H1 (cell line): ENCODE measurements at regions not wholly inside any gene's neighbourhood (a gene's known extent, or its start where the extent isn't known, plus 50 kb on each side); places are given as distances from the start of the nearest gene placed in this dataset.

Experiments used
- CTCF ChIA-PET: fragments of 300-600 bp; sonication (Branson Sonifier 250); formaldehyde crosslinking; loops from one replicate; lab custom pipeline; 2021; ENCODE audit not compliant: partially characterized antibody; lab: Charles Lee
- POLR2A ChIA-PET: fragments of 300-600 bp; sonication (Branson Sonifier 250); formaldehyde crosslinking; loops from one replicate; lab custom pipeline; 2021; ENCODE audit warnings: inconsistent platforms; ENCODE audit not compliant: partially characterized antibody; lab: Charles Lee
- DNase-seq, 2 experiments: peaks; one replicate each; pipeline versions ENCODE4 v3.0.0 to v3.0.0-alpha.2; 2010 to 2022; ENCODE audit warnings: low spot score in 2 of 2, low read depth in 1 of 2, mixed read lengths in 1 of 2
- FAIRE-seq: peaks from 2 replicates; lab custom pipeline; 2011; peaks lifted over from hg19 to GRCh38; lab: Jason Lieb, UNC
- H2AFZ ChIP-seq: 2 replicates; pipeline ENCODE4 v1.8.1; 2012; ENCODE audit warnings: low read length, inconsistent platforms
- H2AK5ac ChIP-seq: 2 replicates; pipeline ENCODE4 v1.6.1; 2013; ENCODE audit warnings: low read depth, low read length
- H2BK120ac ChIP-seq: replicated peaks from 2 replicates; pipeline ENCODE3; 2013; ENCODE audit warnings: low read depth, low read length, inconsistent platforms
- H2BK12ac ChIP-seq: 2 replicates; pipeline ENCODE4 v1.6.1; 2013; ENCODE audit warnings: low read depth, low read length
- H2BK15ac ChIP-seq: 2 replicates; pipeline ENCODE4 v1.6.1; 2013; ENCODE audit warnings: low read length
- H2BK20ac ChIP-seq: 2 replicates; pipeline ENCODE4 v1.6.1; 2013; ENCODE audit warnings: low read length
- H2BK5ac ChIP-seq: 2 replicates; pipeline ENCODE4 v1.6.1; 2013; ENCODE audit warnings: low read depth, low read length
- H3K14ac ChIP-seq: 2 replicates; pipeline ENCODE4 v1.6.1; 2013; ENCODE audit warnings: inconsistent platforms; ENCODE audit not compliant: insufficient read length
- H3K18ac ChIP-seq: 2 replicates; pipeline ENCODE4 v1.6.1; 2013; ENCODE audit warnings: low read length; ENCODE audit errors: extremely low read depth
- H3K23ac ChIP-seq: 2 replicates; pipeline ENCODE4 v1.6.1; 2013; ENCODE audit warnings: inconsistent platforms; ENCODE audit not compliant: insufficient read length
- H3K23me2 ChIP-seq: 2 replicates; pipeline ENCODE4 v1.6.1; 2013; ENCODE audit warnings: low read depth, low read length
- H3K27ac ChIP-seq: 2 replicates; pipeline ENCODE4 v1.6.1; 2011; ENCODE audit warnings: low read depth, low read length, inconsistent platforms
- H3K27me3 ChIP-seq, 4 experiments: replicated peaks in 1 of 4; 1 replicate in 1 of 4; 2 replicates in 3 of 4; pipeline versions ENCODE4 v1.6.1 to v1.8.1; 2011 to 2013; ENCODE audit warnings: low read length in 3 of 4, mild to moderate bottlenecking in 3 of 4, inconsistent platforms in 2 of 4, mixed read lengths in 2 of 4, moderate library complexity in 1 of 4; ENCODE audit not compliant: control insufficient read depth in 3 of 4, insufficient read depth in 3 of 4; ENCODE audit errors: extremely low read depth in 1 of 4
- H3K36me3 ChIP-seq, 4 experiments: 2 replicates each; pipeline versions ENCODE4 v1.6.1 to v1.8.1; 2011 to 2013; ENCODE audit warnings: mild to moderate bottlenecking in 4 of 4, low read length in 3 of 4, moderate library complexity in 2 of 4, control low read depth in 1 of 4, inconsistent platforms in 1 of 4; ENCODE audit not compliant: insufficient read depth in 4 of 4, control insufficient read depth in 2 of 4
- H3K4ac ChIP-seq: replicated peaks from 2 replicates; pipeline ENCODE3; 2013; ENCODE audit warnings: low read length, low read depth, mixed read lengths, inconsistent platforms; ENCODE audit not compliant: insufficient read length
- H3K4me1 ChIP-seq, 4 experiments: replicated peaks in 1 of 4; 1 replicate in 1 of 4; 2 replicates in 3 of 4; pipeline versions ENCODE4 v1.6.1 to v1.8.1; 2011 to 2013; ENCODE audit warnings: low read length in 3 of 4, inconsistent platforms in 2 of 4, mixed read lengths in 1 of 4; ENCODE audit not compliant: insufficient read depth in 4 of 4, control insufficient read depth in 3 of 4
- H3K4me2 ChIP-seq, 2 experiments: 2 replicates each; pipeline versions ENCODE4 v1.6.1 to v1.8.1; 2011 to 2013; ENCODE audit warnings: low read depth in 2 of 2, low read length in 2 of 2, control low read depth in 1 of 2, inconsistent platforms in 1 of 2, mild to moderate bottlenecking in 1 of 2; ENCODE audit not compliant: insufficient read depth in 1 of 2
- H3K4me3 ChIP-seq, 4 experiments: fragments of 200-600, 300-600 bp in 1 of 4; sonication (generic), shearing (Covaris generic), sonication (Bioruptor Twin) in 1 of 4; 2 replicates each; pipeline versions ENCODE4 v1.5.1 to v1.8.1; 2011 to 2016; ENCODE audit warnings: low read length in 4 of 4, low read depth in 3 of 4, control low read depth in 2 of 4, inconsistent platforms in 2 of 4, mild to moderate bottlenecking in 2 of 4, mixed read lengths in 1 of 4, moderate library complexity in 1 of 4; ENCODE audit not compliant: insufficient read depth in 2 of 4; ENCODE audit errors: extremely low read depth in 1 of 4
- H3K56ac ChIP-seq: replicated peaks from 2 replicates; pipeline ENCODE3; 2013; ENCODE audit warnings: low read depth, mild to moderate bottlenecking, mixed read lengths, low read length, inconsistent platforms; ENCODE audit not compliant: insufficient read length
- H3K79me1 ChIP-seq: 2 replicates; pipeline ENCODE4 v1.6.1; 2013; ENCODE audit warnings: low read depth, low read length, control low read depth
- H3K79me2 ChIP-seq, 2 experiments: 2 replicates each; pipeline versions ENCODE4 v1.6.1 to v1.8.1; 2012 to 2013; ENCODE audit warnings: low read length in 2 of 2, mild to moderate bottlenecking in 2 of 2, inconsistent platforms in 1 of 2; ENCODE audit not compliant: insufficient read depth in 2 of 2, control insufficient read depth in 1 of 2
- H3K9ac ChIP-seq, 4 experiments: replicated peaks in 1 of 4; 1 replicate in 1 of 4; 2 replicates in 3 of 4; pipeline versions ENCODE4 v1.6.1 to v1.8.1; 2011 to 2013; ENCODE audit warnings: low read depth in 3 of 4, low read length in 3 of 4, control low read depth in 2 of 4, mild to moderate bottlenecking in 2 of 4, moderate library complexity in 2 of 4, inconsistent platforms in 1 of 4; ENCODE audit errors: extremely low read depth in 1 of 4
- H3K9me3 ChIP-seq, 2 experiments: 2 replicates each; pipeline versions ENCODE4 v1.6.1 to v1.8.1; 2012 to 2013; ENCODE audit warnings: mild to moderate bottlenecking in 2 of 2, moderate library complexity in 2 of 2, control low read depth in 1 of 2, inconsistent platforms in 1 of 2, low read depth in 1 of 2, low read length in 1 of 2, mixed read lengths in 1 of 2; ENCODE audit not compliant: insufficient read depth in 2 of 2
- H4K20me1 ChIP-seq, 2 experiments: replicated peaks in 1 of 2; 2 replicates each; pipeline versions ENCODE3 to v1.8.1; 2011 to 2013; ENCODE audit warnings: inconsistent platforms in 2 of 2, low read length in 2 of 2, mild to moderate bottlenecking in 1 of 2; ENCODE audit not compliant: insufficient read depth in 2 of 2, control insufficient read depth in 1 of 2
- H4K5ac ChIP-seq: 2 replicates; pipeline ENCODE4 v1.6.1; 2013; ENCODE audit warnings: low read length, low read depth, mixed read lengths, inconsistent platforms; ENCODE audit not compliant: insufficient read length
- H4K8ac ChIP-seq: 2 replicates; pipeline ENCODE4 v1.8.0; 2013; ENCODE audit warnings: mild to moderate bottlenecking, moderate library complexity, low read length, inconsistent platforms; ENCODE audit not compliant: insufficient read depth; ENCODE audit errors: extremely low read depth
- H4K91ac ChIP-seq: replicated peaks from 2 replicates; pipeline ENCODE3; 2013; ENCODE audit warnings: low read length, mixed read lengths, inconsistent platforms; ENCODE audit not compliant: insufficient read length
- BCL11A ChIP-seq, 2 experiments: IDR thresholded peaks; one replicate each; pipeline ENCODE4 v1.6.1; 2011; ENCODE audit warnings: low read depth in 2 of 2, low read length in 2 of 2, mild to moderate bottlenecking in 2 of 2
- CBX5 ChIP-seq: fragments of 300-800, 300-1000 bp; sonication (generic); IDR thresholded peaks from 2 replicates; pipeline ENCODE4 v1.7.1; 2016; ENCODE audit warnings: antibody characterized with exemption, low read length, low read depth
- EGR1 ChIP-seq: IDR thresholded peaks from 2 replicates; pipeline ENCODE4 v1.6.1; 2011; ENCODE audit warnings: low read depth, low read length, borderline replicate concordance
- HDAC6 ChIP-seq: IDR thresholded peaks from one replicate; pipeline ENCODE4 v1.7.1; 2012; ENCODE audit warnings: low read depth, mild to moderate bottlenecking, inconsistent platforms, low read length, moderate library complexity
- JUN ChIP-seq: IDR thresholded peaks from 2 replicates; pipeline ENCODE4 v1.6.1; 2011; ENCODE audit warnings: low read depth, mild to moderate bottlenecking, improper control_type of control experiment, low read length
- NRF1 ChIP-seq: IDR thresholded peaks from 2 replicates; pipeline ENCODE4 v1.6.1; 2011; ENCODE audit warnings: mild to moderate bottlenecking, low read depth, low read length, improper control_type of control experiment
- POLR2A ChIP-seq, 2 experiments: IDR thresholded peaks; 1 replicate in 1 of 2; 2 replicates in 1 of 2; pipeline ENCODE4 v1.6.1; 2011; ENCODE audit warnings: low read depth in 2 of 2, low read length in 2 of 2, mild to moderate bottlenecking in 2 of 2; ENCODE audit errors: control extremely low read depth in 1 of 2
- POLR2AphosphoS5 ChIP-seq: IDR thresholded peaks from 2 replicates; pipeline ENCODE4 v1.6.1; 2011; ENCODE audit warnings: low read depth, low read length
- SRF ChIP-seq: IDR thresholded peaks from 2 replicates; pipeline ENCODE4 v1.6.1; 2011; ENCODE audit warnings: mild to moderate bottlenecking, low read depth, low read length, moderate library complexity
- TBP ChIP-seq: IDR thresholded peaks from 2 replicates; pipeline ENCODE4 v1.6.1; 2011; ENCODE audit warnings: low read depth, low read length, improper control_type of control experiment
- WGBS, 2 experiments: shearing (Covaris generic) in 1 of 2; methylation state at CpG; one replicate each; pipeline versions ENCODE4 v1.1.6 to v1.1.7; 2013 to 2015; ENCODE audit warnings: low lambda C conversion rate in 2 of 2, mixed read lengths in 2 of 2, inconsistent platforms in 1 of 2, low coverage in 1 of 2, missing lambda C conversion rate in 1 of 2; ENCODE audit not compliant: insufficient replicate concordance in 2 of 2, insufficient coverage in 1 of 2, insufficient read length in 1 of 2; ENCODE audit errors: extremely low coverage in 1 of 2, missing lambda C conversion rate in 1 of 2; 5-methylcytosine and 5-hydroxymethylcytosine counted together

- Histone ChIP-seq H2AK5ac (no peak overlapping the region), H2BK12ac (no peak overlapping the region), H3K23me2 (no peaks in the 10 kb centered on the region), H3K4me2 (no peak overlapping the region), H3K27ac (no peak overlapping the region), H3K18ac (no peak overlapping the region), H2BK120ac (no peak overlapping the region), H3K4me3 (no peak overlapping the region), H3K79me2 (no peaks in the 10 kb centered on the region), H2BK15ac (no peak overlapping the region), H2BK20ac (no peak overlapping the region), H3K27me3 (no peaks in the 10 kb centered on the region), H3K14ac (no peak overlapping the region), H4K91ac (no peak overlapping the region), H4K5ac (no peak overlapping the region), H3K4ac (no peak overlapping the region), H3K4me1 (peaks cover 0 to 6% (median 1%) of the 10 kb centered on the region in 4 experiments; a peak in 4 of 7 replicates), H3K9ac (no peak overlapping the region), H3K36me3 (no peaks in the 10 kb centered on the region), H4K8ac (peak overlapping the region; percentile 63), H3K9me3 (no peaks in the 10 kb centered on the region), H3K23ac (no peak overlapping the region), H4K20me1 (no peaks in the 10 kb centered on the region), H3K56ac (no peak overlapping the region), H2AFZ (no peak overlapping the region), H3K79me1 (no peaks in the 10 kb centered on the region), H2BK5ac (no peak overlapping the region)
- DNase-seq (no peak), FAIRE-seq (no peak)
- POLR2A ChIA-PET = no interaction called here
- TF ChIP-seq SRF (no peak), HDAC6 (no peak), JUN (no peak), NRF1 (no peak), CBX5 (no peak), BCL11A (IDR thresholded peaks at IDR 0.05; ENCODE audit: low read depth in 2 of 2, low read length in 2 of 2) (no peak), TBP (no peak), EGR1 (no peak), POLR2A (IDR thresholded peaks at IDR 0.05; ENCODE audit: control extremely low read depth in 1 of 2, low read depth in 2 of 2, low read length in 2 of 2) (no peak), POLR2AphosphoS5 (no peak)
- CTCF ChIA-PET = interaction anchor here (0.7 kb wide), 1 partner anchor 151 kb away, joined by 4 read pairs; no protein-coding TSS in a partner anchor
- WGBS, 2 experiments = 81% methylated on average over 9 of the region's 12 CpGs; no CpG with 5 or more reads in 1 of the 2 experiments
These were observed 157.9 kb upstream of the APCDD1 start for GRCh38 chr18:10296491-10296890.
